HCT116 (cell line): ENCODE measurements at regions not wholly inside any gene's neighbourhood (a gene's known extent, or its start where the extent isn't known, plus 50 kb on each side); places are given as distances from the start of the nearest gene placed in this dataset.

Experiments used
- ATAC-seq: fragments of 200-7000 bp; cut with Tn5 transposase; 2 replicates; pipeline ENCODE4 v1.9.1; 2020; ENCODE audit warnings: mild to moderate bottlenecking, moderate library complexity
- BruUV-seq: library from RNA; stranded (reverse); fragments of 400-500 nt; replicated peaks from 2 replicates; lab custom pipeline; 2021; lab: Mats Ljungman, UMichigan
- CTCF ChIA-PET: fragments of 300-600 bp; sonication (Branson Sonifier 250); formaldehyde crosslinking; loops from one replicate; lab custom pipeline; 2021; ENCODE audit warnings: antibody characterized with exemption; lab: Charles Lee
- POLR2A ChIA-PET: fragments of 300-600, 350-600 bp; sonication (Branson Sonifier 250); formaldehyde crosslinking; loops from one replicate; lab custom pipeline; 2021; ENCODE audit warnings: antibody characterized with exemption; lab: Charles Lee
- RAD21 ChIA-PET, 2 experiments: fragments of 300-600 bp; sonication (Branson Sonifier 250); formaldehyde crosslinking; loops; one replicate each; lab custom pipeline; 2023; ENCODE audit warnings: low total read pairs in 2 of 2; ENCODE audit not compliant: uncharacterized antibody in 2 of 2, unreplicated experiment in 2 of 2, low non-redundant PET in 1 of 2; lab: Charles Lee
- DNase-seq: peaks from one replicate; pipeline ENCODE4 v3.0.0-alpha.2; 2010; ENCODE audit warnings: low read depth, low spot score
- H2AFZ ChIP-seq: fragments of 200-600 bp; shearing (Covaris generic), sonication (generic); 2 replicates; pipeline ENCODE4 v1.6.1; 2017; ENCODE audit warnings: low read depth, mixed run types, mixed read lengths, antibody characterized with exemption, low read length; ENCODE audit not compliant: poor library complexity, severe bottlenecking
- H3K27ac ChIP-seq: 2 replicates; pipeline ENCODE4 v1.5.1; 2012; ENCODE audit warnings: low read depth, low read length
- H3K27me3 ChIP-seq: fragments of 200-600 bp; sonication (generic); 2 replicates; pipeline ENCODE4 v1.6.1; 2016; ENCODE audit warnings: mixed run types, low read length, mixed read lengths; ENCODE audit not compliant: insufficient read depth
- H3K36me3 ChIP-seq, 2 experiments: fragments of 200-500 bp in 1 of 2; fragments of 200-600 bp in 1 of 2; sonication (Bioruptor generic) in 1 of 2; sonication (generic) in 1 of 2; 2 replicates each; pipeline versions ENCODE4 v1.5.1 to v1.6.1; 2014 to 2016; ENCODE audit warnings: low read length in 2 of 2, inconsistent platforms in 1 of 2, mixed read lengths in 1 of 2, mixed run types in 1 of 2; ENCODE audit not compliant: insufficient read depth in 2 of 2, control insufficient read depth in 1 of 2
- H3K4me1 ChIP-seq, 2 experiments: fragments of 200-600 bp in 1 of 2; sonication (generic) in 1 of 2; 2 replicates each; pipeline versions ENCODE4 v1.5.1 to v1.6.1; 2012 to 2017; ENCODE audit warnings: low read length in 2 of 2, inconsistent platforms in 1 of 2, mild to moderate bottlenecking in 1 of 2, mixed read lengths in 1 of 2, mixed run types in 1 of 2, moderate library complexity in 1 of 2; ENCODE audit not compliant: insufficient read depth in 2 of 2, control insufficient read depth in 1 of 2
- H3K4me2 ChIP-seq: fragments of 200-600 bp; sonication (generic); 2 replicates; pipeline ENCODE4 v1.6.1; 2017; ENCODE audit warnings: mixed run types, low read length, mixed read lengths
- H3K4me3 ChIP-seq, 2 experiments: fragments of 200-600 bp in 1 of 2; sonication (generic) in 1 of 2; replicated peaks in 1 of 2; 2 replicates each; pipeline ENCODE4 v1.5.1; 2011 to 2016; ENCODE audit warnings: low read length in 2 of 2, control low read depth in 1 of 2, low read depth in 1 of 2, mild to moderate bottlenecking in 1 of 2, mixed read lengths in 1 of 2, mixed run types in 1 of 2
- H3K79me2 ChIP-seq: fragments of 200-600 bp; sonication (generic); 2 replicates; pipeline ENCODE4 v1.6.1; 2017; ENCODE audit warnings: mild to moderate bottlenecking, mixed run types, low read length, moderate library complexity, mixed read lengths; ENCODE audit not compliant: insufficient read depth
- H3K9ac ChIP-seq: fragments of 200-600 bp; sonication (generic); 2 replicates; pipeline ENCODE4 v1.6.1; 2016; ENCODE audit warnings: low read length, mixed read lengths
- H3K9me2 ChIP-seq: fragments of 200-600 bp; sonication (generic), shearing (Covaris generic); 2 replicates; pipeline ENCODE4 v1.6.1; 2017; ENCODE audit warnings: mixed run types, mild to moderate bottlenecking, moderate library complexity; ENCODE audit not compliant: insufficient read depth
- H3K9me3 ChIP-seq, 2 experiments: fragments of 200-500 bp in 1 of 2; fragments of 200-600 bp in 1 of 2; sonication (Bioruptor generic) in 1 of 2; sonication (generic) in 1 of 2; 2 replicates each; pipeline ENCODE4 v1.6.1; 2014 to 2017; ENCODE audit warnings: low read length in 2 of 2, mixed read lengths in 2 of 2, inconsistent platforms in 1 of 2, low read depth in 1 of 2, mild to moderate bottlenecking in 1 of 2, mixed run types in 1 of 2, moderate library complexity in 1 of 2; ENCODE audit not compliant: control insufficient read depth in 1 of 2, insufficient read depth in 1 of 2
- H4K20me1 ChIP-seq: fragments of 200-600 bp; sonication (generic), shearing (Covaris generic); 2 replicates; pipeline ENCODE4 v1.6.1; 2017; ENCODE audit warnings: mixed run types, mild to moderate bottlenecking, moderate library complexity; ENCODE audit not compliant: insufficient read depth
- CBX3 ChIP-seq: IDR thresholded peaks from 2 replicates; pipeline ENCODE4 v1.6.1; 2012; ENCODE audit warnings: low read depth
- CEBPB ChIP-seq: IDR thresholded peaks from 2 replicates; pipeline ENCODE4 v1.6.1; 2012; ENCODE audit warnings: low read depth
- EGR1 ChIP-seq: IDR thresholded peaks from 2 replicates; pipeline ENCODE4 v1.6.1; 2012; ENCODE audit warnings: low read depth
- EZH2 ChIP-seq: fragments of 200-600 bp; sonication (generic); IDR thresholded peaks from 2 replicates; pipeline ENCODE4 v1.6.1; 2017; ENCODE audit warnings: antibody characterized with exemption, mixed run types
- EZH2phosphoT487 ChIP-seq: fragments of 200-600 bp; IDR thresholded peaks from 2 replicates; pipeline ENCODE4 v1.6.1; 2018; ENCODE audit warnings: antibody characterized with exemption, borderline replicate concordance
- FOSL1 ChIP-seq: IDR thresholded peaks from 2 replicates; pipeline ENCODE4 v1.6.1; 2012; ENCODE audit warnings: low read depth
- JUND ChIP-seq: IDR thresholded peaks from 2 replicates; pipeline ENCODE4 v1.6.1; 2012
- MAX ChIP-seq: IDR thresholded peaks from 2 replicates; pipeline ENCODE4 v1.6.1; 2012
- POLR2A ChIP-seq: IDR thresholded peaks from 2 replicates; pipeline ENCODE4 v1.7.0; 2011; ENCODE audit warnings: borderline replicate concordance; ENCODE audit not compliant: insufficient read depth, insufficient read length; ENCODE audit errors: extremely low read depth
- RAD21 ChIP-seq: IDR thresholded peaks from 2 replicates; pipeline ENCODE4 v1.6.1; 2012; ENCODE audit warnings: low read depth, mild to moderate bottlenecking
- SIN3A ChIP-seq: IDR thresholded peaks from 2 replicates; pipeline ENCODE4 v1.6.1; 2012; ENCODE audit warnings: low read depth
- SP1 ChIP-seq: IDR thresholded peaks from 2 replicates; pipeline ENCODE4 v1.6.1; 2012; ENCODE audit warnings: low read depth
- SRF ChIP-seq: IDR thresholded peaks from 2 replicates; pipeline ENCODE4 v1.6.1; 2012; ENCODE audit warnings: low read depth
- TCF7L2 ChIP-seq: IDR thresholded peaks from 2 replicates; pipeline ENCODE4 v1.7.0; 2011; ENCODE audit warnings: borderline replicate concordance, inconsistent platforms; ENCODE audit not compliant: insufficient read depth, insufficient read length; ENCODE audit errors: extremely low read depth
- YY1 ChIP-seq: IDR thresholded peaks from 2 replicates; pipeline ENCODE4 v1.6.1; 2011; ENCODE audit warnings: low read length, low read depth, moderate library complexity, mild to moderate bottlenecking; ENCODE audit not compliant: insufficient replicate concordance; ENCODE audit errors: extremely low read depth
- ZFX ChIP-seq: fragments of 450-650 bp; IDR thresholded peaks from 2 replicates; pipeline ENCODE4 v1.6.1; 2017
- ZNF274 ChIP-seq: fragments of 200-500 bp; sonication (Bioruptor generic); IDR thresholded peaks from 2 replicates; pipeline ENCODE4 v1.6.1; 2014; ENCODE audit warnings: mild to moderate bottlenecking, low read depth, low read length, inconsistent platforms
- intact Hi-C: fragments of 100-400 bp; cut with micrococcal nuclease; formaldehyde crosslinking; loops from 2 replicates; pipeline ENCODE4 v1.10.0; 2022
- TF ChIP-seq, protein P1 (sequence below): IDR thresholded peaks from 2 replicates; pipeline ENCODE4 v1.6.1; 2011; ENCODE audit warnings: mild to moderate bottlenecking, low read length, moderate library complexity; ENCODE audit not compliant: insufficient replicate concordance; ENCODE audit errors: extremely low read depth

DNA sequence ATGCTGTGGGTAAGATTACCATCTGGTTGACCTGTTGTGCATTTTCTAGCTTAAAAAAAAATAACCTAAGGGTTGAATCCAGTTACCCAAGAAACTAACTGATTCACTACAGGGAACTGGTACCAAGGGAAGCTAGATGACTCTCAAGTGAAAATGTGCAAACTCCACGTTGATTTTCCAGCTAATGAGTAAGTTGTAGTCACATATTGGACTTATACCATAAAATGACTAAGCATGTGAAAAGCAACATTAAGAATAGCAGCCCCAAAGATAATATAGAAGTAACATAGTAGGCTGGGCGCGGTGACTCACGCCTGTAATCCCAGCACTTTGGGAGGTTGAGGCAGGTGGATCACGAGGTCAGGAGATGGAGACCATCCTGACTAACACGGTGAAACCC lies 270.9 kb downstream of the SPRY1 start:
- ChIA-PET POLR2A (no interaction called here), RAD21 (no interaction called here), CTCF (no interaction called here)
- intact Hi-C loops: no loop called here
- Histone ChIP-seq H3K4me2 (no peak overlapping the region), H2AFZ (no peak overlapping the region), H4K20me1 (no peaks in the 10 kb centered on the region), H3K27me3 (no peaks in the 10 kb centered on the region), H3K9ac (no peak overlapping the region), H3K4me3 (no peak overlapping the region), H3K79me2 (no peaks in the 10 kb centered on the region), H3K36me3 (no peaks in the 10 kb centered on the region), H3K4me1 (no peaks in the 10 kb centered on the region), H3K9me2 (no peaks in the 10 kb centered on the region), H3K9me3 (no peaks in the 10 kb centered on the region), H3K27ac (no peak overlapping the region)
- DNase-seq (no peak), ATAC-seq (no peak)
- TF ChIP-seq, protein P1, sequence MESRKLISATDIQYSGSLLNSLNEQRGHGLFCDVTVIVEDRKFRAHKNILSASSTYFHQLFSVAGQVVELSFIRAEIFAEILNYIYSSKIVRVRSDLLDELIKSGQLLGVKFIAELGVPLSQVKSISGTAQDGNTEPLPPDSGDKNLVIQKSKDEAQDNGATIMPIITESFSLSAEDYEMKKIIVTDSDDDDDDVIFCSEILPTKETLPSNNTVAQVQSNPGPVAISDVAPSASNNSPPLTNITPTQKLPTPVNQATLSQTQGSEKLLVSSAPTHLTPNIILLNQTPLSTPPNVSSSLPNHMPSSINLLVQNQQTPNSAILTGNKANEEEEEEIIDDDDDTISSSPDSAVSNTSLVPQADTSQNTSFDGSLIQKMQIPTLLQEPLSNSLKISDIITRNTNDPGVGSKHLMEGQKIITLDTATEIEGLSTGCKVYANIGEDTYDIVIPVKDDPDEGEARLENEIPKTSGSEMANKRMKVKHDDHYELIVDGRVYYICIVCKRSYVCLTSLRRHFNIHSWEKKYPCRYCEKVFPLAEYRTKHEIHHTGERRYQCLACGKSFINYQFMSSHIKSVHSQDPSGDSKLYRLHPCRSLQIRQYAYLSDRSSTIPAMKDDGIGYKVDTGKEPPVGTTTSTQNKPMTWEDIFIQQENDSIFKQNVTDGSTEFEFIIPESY: no peak
- TF ChIP-seq CEBPB (no peak), EZH2 (no peak), FOSL1 (no peak), ZNF274 (no peak), RAD21 (no peak), POLR2A (no peak), JUND (no peak), SIN3A (no peak), TCF7L2 (no peak), YY1 (no peak), EGR1 (no peak), EZH2phosphoT487 (no peak), SRF (no peak), SP1 (no peak), MAX (no peak), CBX3 (no peak), ZFX (no peak)
- BruUV-seq: no TSS peak
